ENCODE measurements at regions not wholly inside any gene's neighbourhood (a gene's known extent, or its start where the extent isn't known, plus 50 kb on each side); places are given as distances from the start of the nearest gene placed in this dataset.

- no peak for TF ChIP-seq SOX15 (CRISPR knock-in tag; IDR thresholded peaks at IDR 0.05)
- TF ChIP-seq USF1 (CRISPR knock-in tag; IDR thresholded peaks at IDR 0.05), result no peak
- no peak for TF ChIP-seq ZNF396 (CRISPR knock-in tag; IDR thresholded peaks at IDR 0.05; ENCODE audit: borderline replicate concordance)
- no peak for TF ChIP-seq ERG (CRISPR knock-in tag; IDR thresholded peaks at IDR 0.05)
- TF ChIP-seq HMGXB4 (CRISPR knock-in tag; IDR thresholded peaks at IDR 0.05), result no peak
- TF ChIP-seq GRHL2 (CRISPR knock-in tag; IDR thresholded peaks at IDR 0.05; ENCODE audit: insufficient replicate concordance, severe bottlenecking), result no peak
- TF ChIP-seq MLX (CRISPR knock-in tag; IDR thresholded peaks at IDR 0.05), result no peak
- no peak for TF ChIP-seq HMGA2 (CRISPR knock-in tag; IDR thresholded peaks at IDR 0.05)
- no peak for TF ChIP-seq MYBL2 (CRISPR knock-in tag; IDR thresholded peaks at IDR 0.05)
- no peaks in the 10 kb centered on the region for H3K27me3 Mint-ChIP-seq (ENCODE audit: low read depth)
These were observed 811.9 kb downstream of the SATB2 start for GRCh38 chr2:198645816-198646215.

GRCh38 chr2:198641161-198641560 lies 816.6 kb downstream of the SATB2 start:
- ATAC-seq, result no peak
- H3K36me3 Mint-ChIP-seq, result no peaks in the 10 kb centered on the region

More at GRCh38 chr2:198645816-198646215, 811.9 kb downstream of the SATB2 start:
- H3K27ac Mint-ChIP-seq, result no peak overlapping the region
- H3K9me3 Mint-ChIP-seq, result no peaks in the 10 kb centered on the region
- CTCF ChIA-PET, result no interaction called here
- no peaks in the 10 kb centered on the region for H3K36me3 Mint-ChIP-seq
- no peaks in the 10 kb centered on the region for H3K4me1 Mint-ChIP-seq
- ATAC-seq (no peak), DNase-seq (ENCODE audit: low spot score) (no peak)
- POLR2A ChIA-PET, result no interaction called here
- no peak overlapping the region for H3K4me3 Mint-ChIP-seq

GRCh38 chr2:198640463-198640862 lies 817.3 kb downstream of the SATB2 start:
- Mint-ChIP-seq H3K36me3 (no peaks in the 10 kb centered on the region), H3K27ac (no peak overlapping the region), H3K9me3 (no peaks in the 10 kb centered on the region), H3K4me3 (no peak overlapping the region), H3K4me1 (peaks cover 8% of the 10 kb centered on the region), H3K27me3 (ENCODE audit: low read depth) (no peaks in the 10 kb centered on the region)
- ChIA-PET POLR2A (no interaction called here), CTCF (interaction anchor here (0.7 to 1.4 kb wide), 2 partner anchors 17 to 303 kb away, joined by 4 to 5 read pairs; no protein-coding TSS in a partner anchor)
- DNase-seq (ENCODE audit: low spot score) (no peak), ATAC-seq (no peak)
- TF ChIP-seq FOXJ3 (CRISPR knock-in tag; IDR thresholded peaks at IDR 0.05; ENCODE audit: borderline replicate concordance), result no peak
- TF ChIP-seq ZNF138 (CRISPR knock-in tag; conservative IDR thresholded peaks at IDR 0.05), result no peak
- TF ChIP-seq TEAD1 (CRISPR knock-in tag; IDR thresholded peaks at IDR 0.05), result no peak
- TF ChIP-seq CDX4 (CRISPR knock-in tag; IDR thresholded peaks at IDR 0.05; ENCODE audit: borderline replicate concordance), result no peak
- TF ChIP-seq ZSCAN18 (CRISPR knock-in tag; IDR thresholded peaks at IDR 0.05), result no peak
- no peak for TF ChIP-seq EMX1 (CRISPR knock-in tag; IDR thresholded peaks at IDR 0.05)
- no peak for TF ChIP-seq ZNF532 (CRISPR knock-in tag; IDR thresholded peaks at IDR 0.05; ENCODE audit: borderline replicate concordance)
- no peak for TF ChIP-seq NR1H2 (CRISPR knock-in tag; IDR thresholded peaks at IDR 0.05)
- no peak for TF ChIP-seq HMGA2 (CRISPR knock-in tag; IDR thresholded peaks at IDR 0.05)
- no peak for TF ChIP-seq OVOL2 (CRISPR knock-in tag; IDR thresholded peaks at IDR 0.05; ENCODE audit: borderline replicate concordance)
- no peak for TF ChIP-seq RELA (CRISPR knock-in tag; IDR thresholded peaks at IDR 0.05; ENCODE audit: borderline replicate concordance)
- TF ChIP-seq KAT7 (CRISPR knock-in tag; IDR thresholded peaks at IDR 0.05; ENCODE audit: borderline replicate concordance), result no peak

More at GRCh38 chr2:198641161-198641560, 816.6 kb downstream of the SATB2 start:
- ChIA-PET POLR2A (no interaction called here), CTCF (interaction anchor here (1.4 kb wide), 1 partner anchor 16 kb away, joined by 5 read pairs; no protein-coding TSS in a partner anchor)
- H3K4me1 Mint-ChIP-seq, result peaks cover 8% of the 10 kb centered on the region
- no peaks in the 10 kb centered on the region for H3K9me3 Mint-ChIP-seq
- H3K27me3 Mint-ChIP-seq (ENCODE audit: low read depth), result no peaks in the 10 kb centered on the region
- H3K27ac Mint-ChIP-seq, result no peak overlapping the region
- no peak overlapping the region for H3K4me3 Mint-ChIP-seq
- no peak for DNase-seq (ENCODE audit: low spot score)
- TF ChIP-seq RELA (CRISPR knock-in tag; IDR thresholded peaks at IDR 0.05; ENCODE audit: borderline replicate concordance) (no peak), TEAD1 (CRISPR knock-in tag; IDR thresholded peaks at IDR 0.05) (no peak)

All from WTC11 (cell line).